ENCODE measurements at regions not wholly inside any gene's neighbourhood (a gene's known extent, or its start where the extent isn't known, plus 50 kb on each side); places are given as distances from the start of the nearest gene placed in this dataset.
A peak's percentile ranks its signal among the peaks of the same experiment; 100 is the strongest.

DNA sequence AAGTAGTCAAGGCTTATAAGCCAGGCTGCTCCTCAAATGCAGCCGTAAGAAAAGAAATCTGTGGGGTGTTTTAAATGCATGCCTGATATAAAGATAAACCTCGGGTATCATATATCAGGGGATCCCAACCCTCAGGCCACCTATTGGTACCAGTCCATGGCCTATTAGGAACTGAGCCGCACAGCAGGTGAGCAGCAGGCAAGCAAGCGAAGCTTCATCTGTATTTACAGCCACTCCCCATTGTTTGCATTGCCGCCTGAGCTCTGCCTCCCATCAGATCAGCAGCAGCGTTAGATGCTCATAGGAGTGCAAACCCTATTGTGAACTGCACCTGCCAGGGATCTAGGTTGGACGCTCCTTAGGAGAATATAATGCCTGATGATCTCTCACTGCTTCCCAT, 233.5 kb upstream of the SERP2 start (continued):
- TF ChIP-seq SP7 (tag by site-specific recombination; IDR thresholded peaks at IDR 0.05) (no peak), ZNF544 (tag by site-specific recombination; IDR thresholded peaks at IDR 0.05) (no peak), ZNF664 (tag by site-specific recombination; IDR thresholded peaks at IDR 0.05) (no peak), ZNF600 (tag by site-specific recombination; IDR thresholded peaks at IDR 0.05) (no peak), ZNF560 (tag by site-specific recombination; IDR thresholded peaks at IDR 0.05; ENCODE audit: borderline replicate concordance) (no peak), ZNF157 (tag by site-specific recombination; IDR thresholded peaks at IDR 0.05) (no peak), ZSCAN30 (tag by site-specific recombination; IDR thresholded peaks at IDR 0.05) (no peak)
- TF ChIP-seq, protein P1, sequence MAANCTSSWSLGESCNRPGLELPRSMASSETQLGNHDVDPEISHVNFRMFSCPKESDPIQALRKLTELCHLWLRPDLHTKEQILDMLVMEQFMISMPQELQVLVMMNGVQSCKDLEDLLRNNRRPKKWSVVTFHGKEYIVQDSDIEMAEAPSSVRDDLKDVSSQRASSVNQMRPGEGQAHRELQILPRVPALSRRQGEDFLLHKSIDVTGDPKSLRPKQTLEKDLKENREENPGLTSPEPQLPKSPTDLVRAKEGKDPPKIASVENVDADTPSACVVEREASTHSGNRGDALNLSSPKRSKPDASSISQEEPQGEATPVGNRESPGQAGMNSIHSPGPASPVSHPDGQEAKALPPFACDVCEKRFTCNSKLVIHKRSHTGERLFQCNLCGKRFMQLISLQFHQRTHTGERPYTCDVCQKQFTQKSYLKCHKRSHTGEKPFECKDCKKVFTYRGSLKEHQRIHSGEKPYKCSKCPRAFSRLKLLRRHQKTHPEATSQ (tag by site-specific recombination; IDR thresholded peaks at IDR 0.05), result no peak

DNA sequence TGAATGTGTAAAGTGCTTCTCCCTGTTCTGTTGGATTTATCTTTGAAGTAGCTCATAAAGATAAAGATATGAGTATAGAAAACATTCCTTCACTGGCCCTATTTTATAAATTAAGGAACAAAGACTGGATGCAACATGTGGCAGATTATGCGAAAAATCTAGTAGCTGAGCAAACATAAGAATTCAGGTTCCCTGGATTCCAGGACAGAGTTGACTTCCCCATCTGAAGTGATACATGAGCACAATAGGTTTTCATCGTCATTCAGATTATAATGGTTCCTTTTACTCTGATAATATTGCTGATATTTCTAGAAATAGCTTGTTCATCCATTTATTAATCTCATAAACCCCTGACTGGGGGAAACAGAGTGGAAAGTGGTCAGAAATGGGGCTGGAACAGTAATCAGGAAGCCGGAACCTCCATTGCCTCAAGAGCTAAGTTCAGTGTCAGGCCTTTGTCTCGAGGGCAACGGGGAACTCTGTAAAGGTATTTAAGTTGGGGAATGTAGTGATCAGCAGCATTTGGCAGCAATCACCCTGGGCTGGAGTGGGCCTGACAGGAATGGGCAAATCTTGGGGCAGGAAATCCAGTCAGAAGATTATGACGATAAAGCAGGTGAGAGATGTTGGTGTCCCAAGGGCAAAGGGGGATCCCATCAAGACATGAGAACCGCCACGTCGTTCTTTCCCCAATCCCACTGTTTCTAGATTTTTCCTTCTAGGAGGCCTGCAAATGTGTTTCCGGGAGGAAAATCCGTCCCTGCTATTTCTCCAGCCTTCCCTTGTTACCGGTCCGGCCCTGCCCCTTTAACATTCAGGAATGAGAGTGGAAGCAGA, 232.5 kb upstream of the SERP2 start:
- peak overlapping the region; percentile 48 for H3K4me3 ChIP-seq (ENCODE audit: low read depth, low read length)
- no peaks in the 10 kb centered on the region for H3K9me3 ChIP-seq (ENCODE audit: control insufficient read depth, insufficient read depth, low read depth, low read length)
- TF ChIP-seq, protein P2, sequence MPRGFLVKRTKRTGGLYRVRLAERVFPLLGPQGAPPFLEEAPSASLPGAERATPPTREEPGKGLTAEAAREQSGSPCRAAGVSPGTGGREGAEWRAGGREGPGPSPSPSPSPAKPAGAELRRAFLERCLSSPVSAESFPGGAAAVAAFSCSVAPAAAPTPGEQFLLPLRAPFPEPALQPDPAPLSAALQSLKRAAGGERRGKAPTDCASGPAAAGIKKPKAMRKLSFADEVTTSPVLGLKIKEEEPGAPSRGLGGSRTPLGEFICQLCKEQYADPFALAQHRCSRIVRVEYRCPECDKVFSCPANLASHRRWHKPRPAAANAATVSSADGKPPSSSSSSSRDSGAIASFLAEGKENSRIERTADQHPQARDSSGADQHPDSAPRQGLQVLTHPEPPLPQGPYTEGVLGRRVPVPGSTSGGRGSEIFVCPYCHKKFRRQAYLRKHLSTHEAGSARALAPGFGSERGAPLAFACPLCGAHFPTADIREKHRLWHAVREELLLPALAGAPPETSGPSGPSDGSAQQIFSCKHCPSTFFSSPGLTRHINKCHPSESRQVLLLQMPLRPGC (tag by site-specific recombination; IDR thresholded peaks at IDR 0.05), result peak; percentile 71
- TF ChIP-seq IKZF3 (tag by site-specific recombination; IDR thresholded peaks at IDR 0.05), result peak; percentile 31; the same call in 1 of the 2 replicates
- 0 out of 2 replicates have a peak, but pooled peaks have one; percentile 75 for TF ChIP-seq ZFP37 (tag by site-specific recombination; IDR thresholded peaks at IDR 0.05)
- TF ChIP-seq ZNF610 (tag by site-specific recombination; IDR thresholded peaks at IDR 0.05; ENCODE audit: borderline replicate concordance), result no peak
- TF ChIP-seq ZNF138 (tag by site-specific recombination; IDR thresholded peaks at IDR 0.05; ENCODE audit: borderline replicate concordance), result no peak
- TF ChIP-seq SCRT2 (tag by site-specific recombination; IDR thresholded peaks at IDR 0.05), result peak; percentile 38; the same call in 1 of the 2 replicates
- H3K4me1 ChIP-seq (ENCODE audit: control insufficient read depth, insufficient read depth, low read length), result peaks cover 9% of the 10 kb centered on the region; the same call in 1 of the 2 replicates
- H3K27ac ChIP-seq (ENCODE audit: extremely low read depth, low read depth, low read length), result peak overlapping the region; percentile 92
- H3K36me3 ChIP-seq (ENCODE audit: control insufficient read depth in 2 of 2, insufficient read depth in 1 of 2, low read length in 2 of 2), result no peaks in the 10 kb centered on the region
- ChIA-PET POLR2A (interaction anchor here (0.9 to 2.0 kb wide), 4 partner anchors 12 to 296 kb away, joined by 3 to 11 read pairs (median 4); no protein-coding TSS in a partner anchor), CTCF (interaction anchor here (1.2 kb wide), 1 partner anchor 233 kb away, joined by 3 read pairs; no protein-coding TSS in a partner anchor)

DNA sequence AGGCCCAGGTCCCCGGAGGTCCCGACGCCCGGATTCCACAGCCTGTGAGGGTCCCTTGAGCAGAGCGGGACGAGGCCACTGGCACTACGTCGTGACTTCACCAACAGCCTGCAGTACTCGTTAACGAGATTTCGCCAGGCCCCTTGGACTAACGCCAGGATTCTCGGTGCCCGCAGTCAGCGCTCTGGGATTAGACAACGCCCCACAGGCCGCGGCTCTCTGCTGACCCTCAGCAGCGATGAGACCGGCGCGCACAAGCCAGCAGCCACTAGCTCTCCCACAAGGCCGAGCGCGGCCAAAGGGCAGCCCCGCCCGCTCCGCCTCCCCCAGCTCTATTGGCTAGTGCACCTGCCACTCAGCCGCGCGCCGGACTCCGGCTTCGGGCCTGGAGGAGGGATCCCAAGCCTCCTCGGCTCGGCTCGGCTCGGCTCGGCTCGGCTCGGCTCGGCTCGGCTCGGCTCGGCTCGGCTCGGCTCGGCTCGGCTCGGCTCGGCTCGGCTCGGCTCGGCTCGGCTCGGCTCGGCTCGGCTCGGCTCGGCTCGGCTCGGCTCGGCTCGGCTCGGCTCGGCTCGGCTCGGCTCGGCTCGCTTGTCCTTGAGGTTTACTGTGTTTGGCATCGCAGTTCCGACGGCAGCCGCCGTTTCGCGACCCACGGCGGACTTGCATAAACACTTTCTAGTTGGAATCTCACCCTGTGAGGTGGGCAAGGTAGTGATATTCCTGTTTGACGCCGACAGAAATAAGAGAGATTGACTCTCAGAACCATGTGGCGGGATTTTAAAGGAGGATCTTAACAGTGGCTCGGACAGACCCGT, 231.7 kb upstream of the SERP2 start:
- no peaks in the 10 kb centered on the region for H3K9me3 ChIP-seq (ENCODE audit: control insufficient read depth, insufficient read depth, low read depth, low read length)
- CTCF ChIA-PET, result no interaction called here
- peak overlapping the region; percentile 49 for H3K4me3 ChIP-seq (ENCODE audit: low read depth, low read length)
- H3K4me1 ChIP-seq (ENCODE audit: control insufficient read depth, insufficient read depth, low read length), result peaks cover 9% of the 10 kb centered on the region; the same call in 1 of the 2 replicates
- peak overlapping the region; percentile 92 for H3K27ac ChIP-seq (ENCODE audit: extremely low read depth, low read depth, low read length)
- no peaks in the 10 kb centered on the region for H3K36me3 ChIP-seq (ENCODE audit: control insufficient read depth in 2 of 2, insufficient read depth in 1 of 2, low read length in 2 of 2)
- POLR2A ChIA-PET, result interaction anchor here (0.9 to 2.0 kb wide), 4 partner anchors 11 to 295 kb away, joined by 3 to 11 read pairs (median 4); no protein-coding TSS in a partner anchor
- TF ChIP-seq, protein P3, sequence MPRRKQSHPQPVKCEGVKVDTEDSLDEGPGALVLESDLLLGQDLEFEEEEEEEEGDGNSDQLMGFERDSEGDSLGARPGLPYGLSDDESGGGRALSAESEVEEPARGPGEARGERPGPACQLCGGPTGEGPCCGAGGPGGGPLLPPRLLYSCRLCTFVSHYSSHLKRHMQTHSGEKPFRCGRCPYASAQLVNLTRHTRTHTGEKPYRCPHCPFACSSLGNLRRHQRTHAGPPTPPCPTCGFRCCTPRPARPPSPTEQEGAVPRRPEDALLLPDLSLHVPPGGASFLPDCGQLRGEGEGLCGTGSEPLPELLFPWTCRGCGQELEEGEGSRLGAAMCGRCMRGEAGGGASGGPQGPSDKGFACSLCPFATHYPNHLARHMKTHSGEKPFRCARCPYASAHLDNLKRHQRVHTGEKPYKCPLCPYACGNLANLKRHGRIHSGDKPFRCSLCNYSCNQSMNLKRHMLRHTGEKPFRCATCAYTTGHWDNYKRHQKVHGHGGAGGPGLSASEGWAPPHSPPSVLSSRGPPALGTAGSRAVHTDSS (tag by site-specific recombination; IDR thresholded peaks at IDR 0.05), result no peak
- TF ChIP-seq ZNF112 (tag by site-specific recombination; IDR thresholded peaks at IDR 0.05), result no peak
- TF ChIP-seq HOXC10 (CRISPR knock-in tag; IDR thresholded peaks at IDR 0.05), result no peak
- TF ChIP-seq ZNF768 (tag by site-specific recombination; IDR thresholded peaks at IDR 0.05), result no peak
- TF ChIP-seq ZNF623 (tag by site-specific recombination; IDR thresholded peaks at IDR 0.05), result no peak; the same call in 1 of the 2 replicates
- peak; percentile 67 for TF ChIP-seq SP7 (tag by site-specific recombination; IDR thresholded peaks at IDR 0.05)
- no peak for TF ChIP-seq ZNF571 (tag by site-specific recombination; IDR thresholded peaks at IDR 0.05)
- TF ChIP-seq ZFP37 (tag by site-specific recombination; IDR thresholded peaks at IDR 0.05), result no peak; the same call in 1 of the 2 replicates
- TF ChIP-seq MEIS1 (CRISPR knock-in tag; IDR thresholded peaks at IDR 0.05; ENCODE audit: borderline replicate concordance), result no peak
- peak; percentile 62 for TF ChIP-seq ZNF394 (tag by site-specific recombination; IDR thresholded peaks at IDR 0.05; ENCODE audit: borderline replicate concordance)
- no peak for TF ChIP-seq ZNF16 (tag by site-specific recombination; IDR thresholded peaks at IDR 0.05; ENCODE audit: low read depth)
- TF ChIP-seq ZSCAN30 (tag by site-specific recombination; IDR thresholded peaks at IDR 0.05), result peak; percentile 99
- TF ChIP-seq, protein P4, sequence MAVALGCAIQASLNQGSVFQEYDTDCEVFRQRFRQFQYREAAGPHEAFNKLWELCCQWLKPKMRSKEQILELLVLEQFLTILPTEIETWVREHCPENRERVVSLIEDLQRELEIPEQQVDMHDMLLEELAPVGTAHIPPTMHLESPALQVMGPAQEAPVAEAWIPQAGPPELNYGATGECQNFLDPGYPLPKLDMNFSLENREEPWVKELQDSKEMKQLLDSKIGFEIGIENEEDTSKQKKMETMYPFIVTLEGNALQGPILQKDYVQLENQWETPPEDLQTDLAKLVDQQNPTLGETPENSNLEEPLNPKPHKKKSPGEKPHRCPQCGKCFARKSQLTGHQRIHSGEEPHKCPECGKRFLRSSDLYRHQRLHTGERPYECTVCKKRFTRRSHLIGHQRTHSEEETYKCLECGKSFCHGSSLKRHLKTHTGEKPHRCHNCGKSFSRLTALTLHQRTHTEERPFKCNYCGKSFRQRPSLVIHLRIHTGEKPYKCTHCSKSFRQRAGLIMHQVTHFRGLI (tag by site-specific recombination; IDR thresholded peaks at IDR 0.05), result no peak
- TF ChIP-seq KLF16 (tag by site-specific recombination; IDR thresholded peaks at IDR 0.05), result no peak
